IPS-NIHi7 (cell line): ENCODE measurements at regions not wholly inside any gene's neighbourhood (a gene's known extent, or its start where the extent isn't known, plus 50 kb on each side); places are given as distances from the start of the nearest gene placed in this dataset.

Experiments
- DNase-seq: peaks from one replicate; pipeline ENCODE4 v3.0.0; 2012; ENCODE audit warnings: mixed read lengths; ENCODE audit errors: extremely low spot score

DNA sequence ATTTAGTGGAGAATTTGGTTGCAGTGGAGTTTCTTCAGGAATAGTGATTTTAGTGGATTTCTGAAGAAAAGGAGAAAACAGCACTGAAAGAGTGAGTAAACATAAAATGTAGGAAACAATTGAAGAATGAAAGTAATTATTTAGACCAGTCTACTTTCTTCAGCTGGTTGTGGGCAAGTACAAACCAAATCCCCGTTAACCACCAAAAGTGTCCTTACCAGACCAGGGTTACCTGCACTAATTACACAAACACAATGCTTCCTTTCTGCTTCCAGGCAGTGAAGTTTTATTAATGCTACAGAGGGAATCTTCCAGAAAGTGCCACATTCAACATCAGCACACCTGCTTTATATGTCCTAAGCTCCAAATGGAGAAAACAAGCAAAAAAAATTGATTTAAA, 248.0 kb upstream of the TBC1D5 start:
- no peak for DNase-seq

DNA sequence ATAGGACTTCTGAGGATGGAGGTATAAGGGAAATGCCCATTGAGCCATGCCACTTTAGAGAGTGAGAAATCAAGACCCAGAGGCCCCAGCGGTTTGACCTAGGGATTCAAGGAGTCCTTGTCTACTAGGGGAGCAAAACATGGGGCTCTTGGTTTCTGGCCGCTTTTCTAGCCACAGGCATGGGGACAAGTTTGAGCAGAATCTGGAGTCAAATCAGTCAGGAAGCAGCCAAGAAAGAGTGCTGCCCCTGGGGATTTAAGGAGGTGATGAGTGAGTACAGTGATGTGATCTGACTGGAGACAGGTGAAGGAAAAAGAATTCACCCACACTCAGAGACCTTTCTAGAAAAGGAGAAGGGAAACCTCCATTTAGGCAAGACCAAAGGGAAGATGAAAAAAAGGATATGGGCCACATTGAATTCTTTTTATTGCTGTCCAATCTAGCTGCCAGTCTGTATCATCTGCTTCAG, 244.0 kb upstream of the TBC1D5 start:
- no peak for DNase-seq

DNA sequence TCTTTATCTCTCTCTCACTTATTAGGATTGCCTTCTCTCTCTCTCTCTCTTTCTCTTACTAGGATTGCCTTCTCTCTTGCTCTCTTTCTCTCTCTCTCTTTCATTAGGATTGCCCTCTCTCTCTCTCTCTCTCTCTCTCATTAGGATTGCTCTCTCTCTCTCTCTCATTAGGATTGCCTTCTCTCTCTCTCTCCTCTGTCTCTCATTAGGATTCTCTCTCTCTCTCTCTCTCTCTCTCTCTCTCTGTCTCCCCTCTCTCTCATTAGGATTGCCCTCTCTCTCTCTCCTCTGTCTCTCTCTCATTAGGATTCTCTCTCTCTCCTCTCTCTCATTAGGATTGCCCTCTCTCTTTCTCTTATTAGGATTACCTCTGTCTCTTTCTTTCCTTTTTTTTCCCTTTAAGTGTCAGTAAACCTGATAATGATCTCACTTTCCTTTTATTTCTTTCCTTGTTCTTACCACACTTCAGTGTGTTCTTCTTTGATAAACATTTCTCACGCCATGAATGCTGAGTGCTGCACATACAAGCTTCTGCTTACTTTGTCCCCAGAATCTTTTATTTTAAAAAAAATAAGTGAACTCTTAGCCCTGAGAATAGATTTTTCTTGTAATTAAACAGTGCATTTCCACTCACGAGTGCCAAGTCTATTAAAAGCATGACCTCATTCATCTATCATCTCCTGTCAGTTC, 243.4 kb upstream of the TBC1D5 start:
- no peak for DNase-seq

DNA sequence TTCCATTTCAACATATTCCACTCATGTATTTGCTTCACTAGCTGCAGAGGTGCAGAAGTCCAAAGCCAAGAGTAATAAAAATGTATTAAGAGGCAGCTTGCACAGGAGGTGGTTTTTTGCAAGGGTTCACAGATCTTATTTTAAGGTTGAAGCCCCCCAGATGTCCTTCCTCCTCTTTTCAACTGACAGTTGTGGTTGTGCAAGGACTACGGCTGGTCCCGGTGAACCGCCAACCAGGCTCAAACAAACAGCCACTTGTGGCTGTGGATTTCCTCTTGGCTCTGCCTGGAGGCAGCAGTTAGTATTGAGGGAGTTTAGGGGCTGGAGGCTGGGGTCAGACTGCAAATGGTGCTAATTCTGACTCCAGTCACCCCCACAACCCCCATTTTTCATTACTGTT, 240.7 kb upstream of the TBC1D5 start:
- DNase-seq: no peak

DNA sequence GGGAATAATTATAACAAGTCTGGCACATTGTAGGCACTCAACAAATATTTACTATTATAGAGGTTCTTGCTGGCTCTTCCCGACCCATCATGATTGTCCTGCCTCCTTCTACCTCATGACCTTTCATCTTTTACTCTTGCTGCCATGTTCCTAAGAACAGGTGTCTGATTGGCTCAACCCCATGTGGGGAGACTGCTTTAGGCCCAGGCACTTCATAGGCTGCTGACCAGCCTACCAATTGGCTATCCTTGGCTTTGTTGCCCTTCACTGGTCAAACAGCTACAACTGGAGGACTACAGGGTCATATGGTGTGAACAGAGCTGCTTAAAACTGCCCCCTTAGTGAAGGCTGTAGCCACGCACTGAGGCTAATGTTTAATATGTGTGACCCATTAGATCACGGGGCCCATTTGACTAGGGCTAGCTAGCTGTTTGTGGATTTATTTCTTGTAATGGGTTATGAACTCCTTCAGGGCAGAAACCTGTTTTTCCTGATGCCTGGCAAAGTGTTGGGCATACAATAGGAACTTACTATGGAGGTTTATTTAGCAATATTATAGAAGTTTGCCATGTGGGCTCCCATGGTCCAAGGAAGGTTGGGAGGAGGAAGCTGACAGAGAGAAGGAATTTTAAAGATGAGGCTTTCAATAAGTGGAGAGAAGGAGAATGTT, 239.9 kb upstream of the TBC1D5 start:
- no peak for DNase-seq

DNA sequence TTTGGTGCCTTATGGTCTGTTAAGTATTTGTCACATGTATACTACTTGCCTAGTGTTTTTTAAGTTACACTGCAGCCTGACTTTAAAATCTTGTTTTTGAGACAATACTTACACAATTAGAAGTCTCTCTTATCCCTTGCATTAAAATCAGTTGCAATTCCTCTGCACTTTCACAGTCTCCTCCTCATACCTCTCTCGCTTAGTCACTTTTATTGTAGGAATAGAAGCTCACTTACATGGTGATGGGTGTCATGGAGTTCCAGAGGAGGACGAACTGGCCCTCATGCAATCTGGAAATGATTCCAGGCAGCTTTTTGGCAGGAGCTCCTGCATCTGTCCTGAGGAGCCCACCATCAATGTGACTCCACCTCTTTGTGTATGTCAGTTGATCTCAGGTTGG, 238.4 kb upstream of the TBC1D5 start:
- no peak for DNase-seq

DNA sequence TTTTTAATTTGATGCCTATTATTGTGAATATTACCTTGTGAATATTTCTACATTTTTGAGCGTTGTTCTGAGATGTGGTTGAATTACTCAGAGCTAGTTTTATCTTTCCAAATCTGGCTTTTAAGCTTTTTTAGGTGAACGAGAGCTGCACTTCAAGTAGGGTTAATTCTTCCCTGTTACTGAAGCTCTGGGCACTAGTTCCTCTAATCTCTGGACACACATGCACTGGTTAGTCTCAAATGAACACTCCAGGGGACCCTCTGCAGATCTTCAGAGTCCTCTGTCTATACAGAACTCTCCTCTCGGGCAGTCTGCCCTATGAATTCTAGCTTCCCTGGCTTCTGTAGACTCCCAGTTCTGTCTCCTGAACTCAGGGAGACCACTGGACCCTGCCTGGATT, 237.5 kb upstream of the TBC1D5 start:
- DNase-seq: no peak

DNA sequence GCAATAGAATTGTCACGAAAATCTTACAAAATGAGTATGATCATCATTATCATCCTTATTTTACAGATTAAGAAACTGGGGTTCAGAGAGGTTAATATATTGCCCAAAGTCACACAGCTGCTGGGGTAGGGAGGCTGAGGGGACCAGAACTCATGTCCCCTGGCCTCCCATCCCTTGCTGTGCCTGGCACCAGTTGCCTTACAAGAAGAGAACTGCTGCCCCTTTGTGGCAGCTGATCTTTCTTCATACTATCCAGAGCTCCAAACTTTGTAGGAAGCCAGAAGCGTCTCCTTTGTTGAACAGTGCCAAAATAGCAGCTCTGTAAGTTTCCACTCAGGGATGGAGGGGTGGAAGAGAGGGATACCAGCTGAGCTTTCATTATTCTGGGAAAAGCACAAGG, 236.8 kb upstream of the TBC1D5 start:
- DNase-seq: no peak

DNA sequence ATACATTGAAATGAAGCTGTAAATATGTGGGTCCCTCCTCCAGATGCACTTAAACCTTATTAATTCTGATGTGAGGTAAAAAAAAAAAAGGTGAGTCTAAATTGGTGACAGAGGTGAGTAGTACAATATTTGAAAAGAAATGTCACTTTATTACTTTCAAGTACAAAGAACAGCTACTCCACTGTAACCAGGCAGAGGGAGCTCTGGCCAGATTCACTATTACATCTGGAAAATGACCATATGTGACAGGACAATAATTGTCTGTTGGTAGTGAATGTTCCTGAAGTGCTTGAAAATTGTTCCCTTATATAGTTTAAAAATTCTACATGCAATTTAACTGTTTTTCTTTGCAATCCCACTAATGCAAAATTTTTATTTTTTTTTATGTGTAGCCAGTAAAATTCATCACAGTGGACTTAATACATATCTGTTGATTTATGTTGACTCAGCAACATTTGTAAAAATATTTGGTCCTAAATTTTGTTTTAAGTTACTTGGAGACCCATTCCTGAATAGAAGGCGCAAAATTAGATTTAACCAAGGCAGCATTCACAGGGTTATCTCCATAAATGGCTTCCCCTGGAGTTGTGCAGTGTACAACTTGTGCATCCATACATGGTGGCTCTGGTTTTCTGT, 231.9 kb upstream of the TBC1D5 start:
- no peak for DNase-seq

DNA sequence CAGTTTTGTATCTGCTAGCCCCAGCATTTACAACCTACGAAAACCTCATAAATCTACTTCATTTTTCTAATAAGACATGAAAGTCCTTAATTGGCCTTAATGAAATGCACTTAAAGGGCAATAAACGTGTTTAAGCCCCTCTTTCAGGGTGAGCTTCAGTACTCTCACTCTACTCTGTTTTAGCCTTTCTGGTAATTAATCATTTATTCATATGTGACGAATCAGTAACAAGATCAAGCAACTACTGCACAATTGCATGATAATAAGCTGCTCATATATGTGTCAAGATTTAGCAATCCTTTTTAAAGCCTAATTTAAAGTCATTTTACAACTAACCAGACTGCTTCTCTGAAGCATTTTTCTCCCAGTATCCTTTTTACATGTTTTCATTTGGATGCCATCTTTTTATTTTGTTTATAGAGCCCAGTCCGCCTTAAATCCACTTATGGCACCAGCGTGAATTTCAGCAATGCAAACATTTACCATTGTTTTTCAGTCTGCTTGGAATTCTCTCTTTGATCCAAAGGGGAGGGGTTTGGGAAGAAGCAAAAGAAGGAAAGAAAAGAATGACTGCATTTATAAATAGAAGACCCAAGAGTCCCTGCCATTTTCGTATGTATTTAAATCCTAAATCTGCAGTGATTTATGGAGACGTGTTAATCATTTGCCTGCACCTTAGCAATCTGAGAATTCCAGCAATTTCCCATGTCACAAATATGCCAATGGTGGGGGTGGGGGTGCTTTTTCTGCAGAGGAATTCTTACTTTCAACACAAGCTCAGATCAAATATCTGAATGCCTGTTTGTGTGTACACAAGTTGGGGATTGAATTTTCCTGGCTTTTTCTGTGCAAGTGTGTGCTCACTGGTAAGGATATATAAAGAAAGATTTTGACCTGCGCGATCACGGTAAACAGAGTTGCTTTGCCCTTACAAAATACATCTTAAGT, 230.8 kb upstream of the TBC1D5 start:
- DNase-seq: no peak

DNA sequence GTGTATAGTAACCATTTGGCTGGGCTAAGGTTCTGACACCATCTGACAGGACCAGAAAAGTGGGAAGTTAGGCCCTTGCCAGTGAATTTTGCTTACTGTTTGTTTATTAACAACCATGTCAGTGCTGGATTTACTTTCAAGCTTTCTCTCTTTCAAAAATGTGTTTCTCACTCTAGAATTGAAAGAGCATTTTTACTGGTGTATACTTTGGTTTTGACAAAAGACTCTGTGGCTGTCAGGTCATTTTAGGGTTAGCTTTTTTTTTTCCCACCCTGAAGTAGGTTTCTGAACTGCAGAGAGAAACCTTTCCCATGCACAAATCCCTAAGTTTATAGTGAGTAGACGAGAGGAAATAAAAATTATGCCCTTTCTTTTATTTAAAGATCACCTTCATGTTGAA, 230.0 kb upstream of the TBC1D5 start:
- DNase-seq: no peak

DNA sequence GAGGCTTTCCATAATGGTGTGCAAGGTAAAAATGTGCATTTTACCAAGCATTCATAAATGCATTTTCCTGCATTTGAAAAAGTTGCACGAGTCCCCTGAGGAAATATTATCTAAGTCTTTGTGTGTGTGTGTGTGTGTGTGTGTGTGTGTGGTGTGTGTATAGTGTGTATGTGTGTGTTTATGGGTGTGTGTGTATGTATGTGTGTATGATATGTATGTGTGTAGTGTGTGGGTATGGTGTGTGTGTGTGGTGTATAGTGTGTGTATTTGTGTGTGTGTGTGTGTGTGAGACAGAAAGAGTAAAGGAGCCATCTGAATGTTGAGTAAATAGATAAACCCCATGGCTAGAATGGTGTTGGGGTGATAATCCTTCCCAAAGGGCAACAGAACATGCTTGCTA, 229.6 kb upstream of the TBC1D5 start:
- no peak for DNase-seq

DNA sequence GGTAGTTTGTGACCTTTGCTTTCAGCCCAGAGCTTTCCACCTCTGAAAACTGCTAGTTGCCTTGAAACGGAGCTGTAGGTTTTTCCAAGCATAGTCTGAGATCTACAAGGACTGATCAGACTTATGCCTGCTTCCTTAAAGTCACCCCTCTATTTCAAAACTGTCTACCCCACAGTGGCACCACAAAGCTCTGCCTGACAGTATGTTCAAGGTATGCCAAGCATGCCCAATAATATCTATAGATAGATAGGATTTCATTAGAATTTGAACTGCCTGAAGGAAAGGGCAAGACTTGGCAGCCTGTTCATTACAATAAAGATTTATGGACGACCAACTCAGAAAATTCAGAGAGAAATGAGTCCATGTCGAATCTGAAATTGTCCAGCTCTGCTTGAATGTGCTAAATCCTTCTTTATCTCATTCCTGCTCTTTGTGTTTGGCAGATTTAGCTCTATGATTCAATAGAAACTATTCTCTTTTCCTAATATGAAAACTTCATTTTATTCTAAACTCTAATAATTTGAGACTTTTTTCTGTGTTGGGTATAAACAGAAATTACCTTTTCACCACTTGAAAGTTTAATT, 227.6 kb upstream of the TBC1D5 start:
- no peak for DNase-seq

DNA sequence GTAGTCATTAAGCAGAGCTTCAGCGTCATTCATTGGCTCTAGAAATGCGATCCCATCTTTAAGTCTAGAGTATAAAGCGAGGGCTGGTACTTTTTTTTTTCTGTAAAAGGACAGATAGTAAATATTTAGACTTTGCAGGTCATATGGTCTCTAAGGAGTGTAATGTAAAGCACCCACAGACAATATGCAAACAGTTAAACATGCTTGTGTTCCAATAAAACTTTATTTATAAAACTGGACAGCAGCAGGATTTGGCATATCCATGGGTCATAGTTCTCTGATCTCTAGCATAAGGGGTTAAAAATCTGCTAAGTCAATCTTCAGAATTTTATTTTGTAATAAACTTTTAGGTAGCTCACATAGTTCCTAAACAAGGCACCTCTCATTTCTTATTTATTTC, 226.8 kb upstream of the TBC1D5 start:
- no peak for DNase-seq

DNA sequence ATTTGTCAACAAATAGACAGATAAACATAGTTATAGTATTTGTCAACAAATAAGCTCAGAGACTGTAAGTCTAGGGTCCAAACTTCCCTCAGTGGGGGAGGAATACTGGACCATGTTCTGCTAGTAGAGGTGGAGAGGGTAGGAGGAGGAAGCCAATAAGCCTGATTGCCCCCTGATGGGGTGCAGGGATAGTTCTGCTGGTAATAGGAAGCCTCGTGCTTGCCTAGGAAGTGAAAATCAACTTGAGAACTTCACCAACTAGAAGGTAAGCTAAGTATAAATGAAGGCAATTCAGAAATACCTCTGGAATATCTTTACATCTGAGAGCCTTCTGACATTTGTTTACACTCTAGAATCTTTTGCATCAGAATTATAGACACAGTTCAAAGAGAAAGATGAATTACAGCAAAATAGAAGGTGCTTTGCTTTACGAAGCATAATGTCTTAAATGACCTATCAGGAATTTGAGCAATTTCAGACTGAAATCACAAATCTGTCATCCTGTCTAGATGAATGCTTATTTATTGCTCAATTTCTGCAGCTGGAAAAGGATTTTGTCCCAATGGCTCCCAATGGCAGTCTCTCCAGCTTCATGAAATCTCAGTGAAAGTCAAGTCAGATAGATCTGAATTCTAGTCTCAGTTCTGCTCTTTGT, 225.6 kb upstream of the TBC1D5 start:
- DNase-seq: peak; percentile 18

DNA sequence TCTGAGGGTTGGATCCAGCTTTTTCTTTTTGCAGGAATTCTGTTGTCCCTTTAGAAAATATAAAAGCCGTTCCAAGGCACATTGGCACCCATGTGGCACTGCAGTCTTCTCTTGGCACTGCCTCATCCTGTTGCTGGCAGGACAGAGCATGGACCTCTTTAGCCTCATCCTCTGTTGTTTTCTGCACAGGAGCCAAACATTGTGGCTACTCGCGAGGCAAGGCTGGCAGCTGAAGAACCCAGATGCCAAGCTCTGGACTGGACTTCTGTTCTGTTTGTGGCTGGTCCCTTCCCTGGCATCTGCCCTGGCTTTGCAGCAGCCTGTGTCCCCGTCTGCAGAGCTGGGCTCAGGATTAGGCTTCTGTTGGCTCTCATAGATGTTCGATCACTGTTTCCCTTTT, 224.7 kb upstream of the TBC1D5 start:
- DNase-seq: no peak

DNA sequence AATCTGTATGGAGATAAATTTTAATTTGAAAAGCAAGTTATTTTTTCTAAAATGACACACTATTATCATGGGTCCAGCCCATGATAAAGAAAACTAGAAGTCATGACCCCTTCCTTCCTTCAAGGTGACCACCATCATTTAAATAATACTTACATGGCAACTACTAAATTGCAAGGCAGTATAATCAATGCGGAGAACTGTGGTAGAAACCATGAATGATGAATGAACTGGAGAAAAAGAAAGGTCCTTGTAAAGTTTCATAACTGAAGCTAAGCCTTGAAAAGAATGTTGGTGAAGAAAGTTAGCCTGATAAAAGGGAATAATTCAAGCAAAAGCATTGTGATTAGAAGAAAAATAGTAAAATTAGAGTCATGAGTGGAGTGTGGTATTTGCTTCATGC, 222.9 kb upstream of the TBC1D5 start:
- no peak for DNase-seq

DNA sequence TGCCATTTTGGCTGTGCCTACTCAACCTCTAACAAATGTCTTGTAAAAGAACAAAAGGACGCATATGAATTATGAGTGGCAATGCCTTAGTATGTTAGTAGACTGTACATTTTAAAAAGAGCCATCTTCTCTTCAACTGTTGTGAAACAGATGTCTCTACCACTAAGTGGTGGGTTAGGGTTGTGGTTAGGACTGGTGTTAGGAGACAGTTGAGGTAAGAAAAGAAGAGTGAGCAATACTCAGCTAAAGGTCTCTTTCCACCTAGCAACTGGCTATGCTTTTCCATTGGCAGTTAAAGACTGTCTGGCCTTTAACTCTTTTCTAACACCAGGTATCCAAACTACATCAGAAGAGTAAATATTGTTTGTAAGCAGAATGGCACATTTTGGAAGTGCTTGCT, 221.7 kb upstream of the TBC1D5 start:
- DNase-seq: no peak

DNA sequence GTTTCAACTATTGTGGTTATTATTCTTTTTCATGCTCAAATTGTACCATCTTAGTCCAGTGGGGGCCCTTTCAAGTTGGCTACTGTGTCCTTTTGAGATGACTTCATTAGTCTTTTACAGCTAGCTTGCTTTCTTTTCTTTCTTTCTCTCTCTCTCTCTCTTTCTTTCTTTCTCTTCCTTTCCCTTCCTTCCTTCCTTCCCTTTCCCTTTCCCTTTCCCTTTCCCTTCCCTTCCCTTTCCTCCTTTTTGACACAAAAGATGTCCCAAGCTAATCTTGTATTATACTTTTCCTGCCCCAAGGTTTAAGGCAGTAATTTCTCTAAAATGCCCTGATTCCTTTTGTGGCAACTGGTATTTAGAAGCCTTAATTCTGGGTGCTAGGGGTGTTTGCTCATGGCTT, 213.0 kb upstream of the TBC1D5 start:
- DNase-seq: no peak

DNA sequence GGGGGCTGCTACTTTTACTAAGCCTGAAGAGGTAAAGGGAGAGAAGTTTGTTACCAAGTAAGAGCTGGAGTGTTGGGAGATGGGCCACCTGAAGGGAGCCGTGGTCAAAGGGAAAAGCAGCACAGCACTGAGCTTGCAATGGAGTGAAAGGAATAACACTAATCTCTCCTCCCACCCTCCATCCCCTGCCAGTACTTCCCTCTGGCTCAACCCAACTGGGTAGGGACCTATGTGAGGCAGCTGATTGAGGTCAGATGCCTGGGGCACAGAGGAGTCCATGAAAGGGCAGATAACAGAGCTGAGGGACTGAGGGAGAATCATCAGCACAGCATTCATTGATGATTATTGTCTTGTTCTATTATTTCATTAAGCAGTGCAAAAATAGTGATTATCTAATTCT, 212.4 kb upstream of the TBC1D5 start:
- peak; percentile 44 for DNase-seq

DNA sequence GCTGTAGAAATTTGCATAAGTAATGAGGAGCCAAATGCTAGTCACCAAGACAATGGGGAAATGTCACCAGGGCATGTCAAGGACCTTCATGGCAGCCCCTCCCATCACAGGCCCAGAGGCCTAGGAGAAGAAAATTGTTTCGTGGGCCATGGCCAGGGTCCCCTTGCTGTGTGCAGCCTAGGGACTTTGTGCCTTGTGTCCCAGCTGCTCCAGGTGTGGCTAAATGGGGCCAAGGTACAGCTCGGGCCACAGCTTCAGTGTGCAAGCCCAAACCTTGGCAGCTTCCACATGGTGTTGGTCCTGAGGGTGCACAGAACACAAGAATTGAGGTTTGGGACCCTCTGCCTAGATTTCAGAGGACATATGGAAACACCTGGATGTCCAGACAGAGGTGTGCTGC, 208.8 kb upstream of the TBC1D5 start:
- no peak for DNase-seq
